ENCODE measurements at regions not wholly inside any gene's neighbourhood (a gene's known extent, or its start where the extent isn't known, plus 50 kb on each side); places are given as distances from the start of the nearest gene placed in this dataset.

DNA sequence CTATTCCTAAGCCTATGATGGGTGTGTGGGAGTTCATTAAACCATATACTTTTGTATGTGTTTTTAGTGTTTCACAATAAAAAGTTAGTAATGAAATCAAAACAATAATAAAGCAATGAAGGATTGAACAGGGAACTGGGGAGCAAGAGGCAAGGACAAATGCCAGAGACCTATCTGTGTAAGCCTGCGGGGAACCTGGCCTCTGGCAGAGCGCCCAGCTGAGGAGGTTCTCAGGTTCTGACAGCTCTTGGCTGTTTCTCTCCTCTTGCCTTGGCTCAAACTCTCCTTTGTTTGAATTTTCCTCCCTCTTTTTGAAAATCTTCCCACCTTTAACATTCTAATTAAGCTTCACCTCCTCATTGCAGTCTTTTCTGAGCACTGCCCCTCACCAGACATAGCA, 200.0 kb upstream of the NCKAP5 start:
- TF ChIP-seq ZNF274 (IDR thresholded peaks at IDR 0.05; ENCODE audit: low read depth, low read length) (no peak), YY1 (IDR thresholded peaks at IDR 0.05; ENCODE audit: insufficient read depth, insufficient read length) (no peak)
